ENCODE measurements at regions not wholly inside any gene's neighbourhood (a gene's known extent, or its start where the extent isn't known, plus 50 kb on each side); places are given as distances from the start of the nearest gene placed in this dataset.

GRCh38 chr18:37661061-37661460, 95.5 kb upstream of the CELF4 start:
- no peaks in the 10 kb centered on the region for H4K20me1 ChIP-seq (replicated peaks; ENCODE audit: control insufficient read depth, extremely low read depth, insufficient read depth, low read length)
- no peaks in the 10 kb centered on the region for H3K36me3 ChIP-seq (ENCODE audit: control insufficient read depth in 2 of 2, extremely low read depth in 1 of 2, insufficient read depth in 2 of 2, low read length in 2 of 2)
- ChIA-PET CTCF (interaction anchor here (0.6 kb wide), 1 partner anchor 415 kb away, joined by 3 read pairs; no protein-coding TSS in a partner anchor), POLR2A (no interaction called here)
- no TSS peak for BruUV-seq (replicated peaks)
- H3K79me2 ChIP-seq (ENCODE audit: control insufficient read depth, insufficient read depth, low read length) = no peaks in the 10 kb centered on the region
- dilution Hi-C loops (cut with MboI; ENCODE audit: extremely low pct_ligation_motif_present, low sequenced_read_pairs) = no loop called here
- intact Hi-C loops (cut with micrococcal nuclease) = loop anchor here (10.0 kb wide), 1 partner anchor 64 kb away; no protein-coding TSS in a partner anchor
- H3K4me3 ChIP-seq (replicated peaks in 1 of 3; ENCODE audit: insufficient read depth in 1 of 3, low read depth in 1 of 3, low read length in 3 of 3) = no peak overlapping the region
- H2AFZ ChIP-seq (ENCODE audit: low read depth, low read length) = no peak overlapping the region
- peaks cover 3% of the 10 kb centered on the region for H3K9me3 ChIP-seq (replicated peaks; ENCODE audit: control insufficient read depth, insufficient read depth, low read length)
- no peaks in the 10 kb centered on the region for H3K27me3 ChIP-seq (ENCODE audit: control insufficient read depth in 2 of 2, insufficient read depth in 2 of 2, low read length in 2 of 2)
- FAIRE-seq (no peak), DNase-seq (ENCODE audit: low read depth, low spot score) (no peak)
- H3K4me2 ChIP-seq (ENCODE audit: insufficient read depth, low read length) = no peak overlapping the region
- H3K27ac ChIP-seq (ENCODE audit: insufficient read depth, low read depth, low read length) = no peak overlapping the region
- H3K9ac ChIP-seq (replicated peaks; ENCODE audit: extremely low read depth, insufficient read depth, low read length) = no peak overlapping the region
- no peaks in the 10 kb centered on the region for H3K9me1 ChIP-seq (replicated peaks; ENCODE audit: control insufficient read depth, extremely low read depth, insufficient read depth, low read length)
- no peaks in the 10 kb centered on the region for H3K4me1 ChIP-seq (ENCODE audit: control insufficient read depth, extremely low read depth, insufficient read depth, low read length)
- no peak for TF ChIP-seq MAX (IDR thresholded peaks at IDR 0.05; ENCODE audit: insufficient read depth, insufficient read length)
- TF ChIP-seq FOS (IDR thresholded peaks at IDR 0.05; ENCODE audit: borderline replicate concordance, insufficient read depth, low read length) = no peak
- TF ChIP-seq GATA2 (IDR thresholded peaks at IDR 0.05; ENCODE audit: insufficient read depth, insufficient read length, low read depth, low read length) = no peak
- TF ChIP-seq CTCF (IDR thresholded peaks at IDR 0.05; ENCODE audit: extremely low read depth in 1 of 2, insufficient read depth in 1 of 2, low read depth in 1 of 2, low read length in 2 of 2) = no peak
- TF ChIP-seq EZH2 (IDR thresholded peaks at IDR 0.05; ENCODE audit: borderline replicate concordance, low read depth, low read length, severe bottlenecking) = no peak
- no peak for TF ChIP-seq JUN (IDR thresholded peaks at IDR 0.05; ENCODE audit: borderline replicate concordance, insufficient read depth, insufficient read length, low read depth)
- TF ChIP-seq MYC (IDR thresholded peaks at IDR 0.05; ENCODE audit: low read depth, low read length) = no peak
- no peak for TF ChIP-seq POLR2AphosphoS5 (IDR thresholded peaks at IDR 0.05; ENCODE audit: insufficient read depth, low read depth, low read length)
- no peak for TF ChIP-seq POLR2A (IDR thresholded peaks at IDR 0.05; ENCODE audit: low read depth, low read length)

Measured in endothelial cell of umbilical vein (primary cell).